ENCODE measurements at regions not wholly inside any gene's neighbourhood (a gene's known extent, or its start where the extent isn't known, plus 50 kb on each side); places are given as distances from the start of the nearest gene placed in this dataset.

DNA sequence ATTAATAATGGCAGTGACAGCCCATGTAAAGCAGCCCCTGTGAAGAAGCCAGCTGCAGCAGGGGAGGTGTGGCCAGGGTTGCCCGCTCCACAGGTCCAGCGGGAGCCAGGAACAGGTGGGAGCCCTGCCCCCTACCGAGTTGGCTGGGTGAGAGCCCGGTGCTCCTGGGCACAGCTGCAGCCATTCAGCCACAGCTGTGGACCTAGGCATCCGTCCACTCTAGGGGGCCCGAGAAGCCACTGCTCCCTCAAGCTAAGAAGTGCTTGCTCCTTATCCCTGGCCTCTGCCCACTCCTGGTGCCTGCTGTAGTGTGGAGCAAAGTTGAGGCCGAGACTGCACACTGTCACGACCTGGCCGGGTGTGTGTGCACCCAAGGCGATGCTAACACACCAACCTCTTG is 1469.0 kb downstream of the PCDH7 start:
- H3K9ac ChIP-seq (ENCODE audit: extremely low read depth, insufficient read length, low read length) = no peak overlapping the region
- H3K4me3 Mint-ChIP-seq = no peak overlapping the region

More for the DNA sequence above, 1469.0 kb downstream of the PCDH7 start:
- H3K23me2 ChIP-seq (ENCODE audit: insufficient read length, low read depth, low read length, poor library complexity, severe bottlenecking) = no peaks in the 10 kb centered on the region
- DNase-seq = no peak
- H2BK15ac ChIP-seq (ENCODE audit: low read depth, low read length) = no peak overlapping the region
- H4K91ac ChIP-seq (ENCODE audit: insufficient read length, low read depth, low read length) = no peak overlapping the region
- no peak overlapping the region for H2BK5ac ChIP-seq (ENCODE audit: insufficient read length, low read length)
- H3K79me1 ChIP-seq (ENCODE audit: insufficient read depth, low read depth, low read length, poor library complexity, severe bottlenecking) = no peaks in the 10 kb centered on the region
- H2BK20ac ChIP-seq (ENCODE audit: low read depth, low read length, poor library complexity, severe bottlenecking) = no peak overlapping the region
- H3K79me2 ChIP-seq (ENCODE audit: insufficient read depth, low read length) = no peaks in the 10 kb centered on the region
- no peak overlapping the region for H3K4me2 ChIP-seq (ENCODE audit: insufficient read depth, insufficient read length, low read length)
- H3K4me1 ChIP-seq (ENCODE audit: insufficient read depth, low read length) = no peaks in the 10 kb centered on the region
- H3K27me3 ChIP-seq (ENCODE audit: insufficient read depth, low read length) = no peaks in the 10 kb centered on the region
- no peak overlapping the region for H3K27ac ChIP-seq (ENCODE audit: insufficient read length, low read depth, low read length)
- H2AFZ ChIP-seq (ENCODE audit: low read length) = no peak overlapping the region
- H2BK120ac ChIP-seq (ENCODE audit: low read depth, low read length, poor library complexity, severe bottlenecking) = no peak overlapping the region
- H3K4ac ChIP-seq (ENCODE audit: low read depth, low read length) = no peak overlapping the region
- H3K9me3 Mint-ChIP-seq = no peaks in the 10 kb centered on the region; a peak in 1 of 5 replicates
- no peak overlapping the region for H3T11ph ChIP-seq (ENCODE audit: low read length)
- H4K8ac ChIP-seq (replicated peaks; ENCODE audit: insufficient read length, low read depth, low read length) = no peak overlapping the region
- no peak overlapping the region for H3K27ac Mint-ChIP-seq
- no peaks in the 10 kb centered on the region for H3K9me3 ChIP-seq (ENCODE audit: control insufficient read depth, low read depth, low read length)
- WGBS (ENCODE audit: extremely low coverage, insufficient read length, low lambda C conversion rate) = no CpG with 5 or more reads among the region's 10 CpGs
- no peak overlapping the region for H3K23ac ChIP-seq (ENCODE audit: insufficient read length, low read depth, low read length)
- no peak overlapping the region for H3K14ac ChIP-seq (ENCODE audit: insufficient read depth, low read length)
- no peaks in the 10 kb centered on the region for H3K27me3 Mint-ChIP-seq (ENCODE audit: low read depth)
- H3K18ac ChIP-seq (ENCODE audit: insufficient read length, low read depth, low read length) = no peak overlapping the region
- H3K4me1 Mint-ChIP-seq = no peaks in the 10 kb centered on the region
- H3K56ac ChIP-seq (ENCODE audit: insufficient read length, low read depth, low read length) = no peak overlapping the region
- no peak overlapping the region for H4K5ac ChIP-seq (ENCODE audit: insufficient read length, low read depth, low read length)
- H2BK12ac ChIP-seq (ENCODE audit: insufficient read length, low read depth, low read length) = no peak overlapping the region
- no peak overlapping the region for H2AK5ac ChIP-seq (ENCODE audit: insufficient read length, low read length)
- H4K20me1 ChIP-seq (ENCODE audit: control insufficient read depth, insufficient read depth, insufficient read length) = no peaks in the 10 kb centered on the region
- no peaks in the 10 kb centered on the region for H3K36me3 Mint-ChIP-seq (ENCODE audit: insufficient read depth in 1 of 3, low read depth in 3 of 3)
- TF ChIP-seq, protein P1, sequence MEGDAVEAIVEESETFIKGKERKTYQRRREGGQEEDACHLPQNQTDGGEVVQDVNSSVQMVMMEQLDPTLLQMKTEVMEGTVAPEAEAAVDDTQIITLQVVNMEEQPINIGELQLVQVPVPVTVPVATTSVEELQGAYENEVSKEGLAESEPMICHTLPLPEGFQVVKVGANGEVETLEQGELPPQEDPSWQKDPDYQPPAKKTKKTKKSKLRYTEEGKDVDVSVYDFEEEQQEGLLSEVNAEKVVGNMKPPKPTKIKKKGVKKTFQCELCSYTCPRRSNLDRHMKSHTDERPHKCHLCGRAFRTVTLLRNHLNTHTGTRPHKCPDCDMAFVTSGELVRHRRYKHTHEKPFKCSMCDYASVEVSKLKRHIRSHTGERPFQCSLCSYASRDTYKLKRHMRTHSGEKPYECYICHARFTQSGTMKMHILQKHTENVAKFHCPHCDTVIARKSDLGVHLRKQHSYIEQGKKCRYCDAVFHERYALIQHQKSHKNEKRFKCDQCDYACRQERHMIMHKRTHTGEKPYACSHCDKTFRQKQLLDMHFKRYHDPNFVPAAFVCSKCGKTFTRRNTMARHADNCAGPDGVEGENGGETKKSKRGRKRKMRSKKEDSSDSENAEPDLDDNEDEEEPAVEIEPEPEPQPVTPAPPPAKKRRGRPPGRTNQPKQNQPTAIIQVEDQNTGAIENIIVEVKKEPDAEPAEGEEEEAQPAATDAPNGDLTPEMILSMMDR (conservative IDR thresholded peaks at IDR 0.05) = no peak

Measured in H9 (cell line).